IPS-NIHi11 (cell line): ENCODE measurements at regions not wholly inside any gene's neighbourhood (a gene's known extent, or its start where the extent isn't known, plus 50 kb on each side); places are given as distances from the start of the nearest gene placed in this dataset.

Experiments used
- DNase-seq: peaks from one replicate; pipeline ENCODE4 v3.0.0; 2012; ENCODE audit warnings: mixed read lengths, low spot score

DNA sequence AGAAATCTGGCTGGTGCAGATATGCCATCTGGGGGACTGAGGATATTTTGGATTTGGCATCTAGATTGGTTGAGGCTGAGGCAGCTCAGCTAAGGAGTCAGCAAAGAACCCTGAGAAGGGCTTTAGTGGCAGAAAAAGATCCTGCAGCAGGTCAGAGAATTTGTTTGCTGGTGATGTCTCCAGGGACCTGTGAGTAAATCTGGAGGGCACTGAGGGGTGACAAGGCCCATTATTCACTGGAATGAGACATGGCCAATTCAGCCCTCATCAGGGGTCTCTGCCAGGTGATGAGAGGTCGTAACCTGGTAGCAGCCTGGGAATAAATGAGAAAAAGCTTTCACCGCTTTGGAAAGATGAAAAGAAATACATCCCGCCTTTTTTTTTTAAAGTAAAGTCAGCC lies 118.3 kb upstream of the FBXL4 start:
- DNase-seq: no peak

DNA sequence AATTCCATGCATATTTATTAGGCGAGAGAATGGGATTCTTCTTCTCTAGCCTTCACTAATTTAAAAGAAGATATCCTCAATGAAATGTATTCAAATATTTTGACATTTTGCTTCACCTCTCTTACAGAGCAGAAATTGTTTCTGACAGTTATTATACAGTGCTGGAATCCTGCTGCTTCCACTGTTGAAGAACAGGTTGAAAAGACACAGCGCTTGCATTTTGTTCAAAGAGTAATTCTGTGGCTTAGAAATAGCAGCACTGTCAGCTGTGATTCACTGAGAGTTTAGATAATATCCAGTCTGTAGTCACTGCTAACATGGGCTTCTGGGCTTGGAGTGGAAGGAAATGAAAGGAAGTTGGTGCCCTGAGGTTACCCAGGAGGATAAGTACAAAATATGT lies 117.1 kb upstream of the FBXL4 start:
- no peak for DNase-seq

DNA sequence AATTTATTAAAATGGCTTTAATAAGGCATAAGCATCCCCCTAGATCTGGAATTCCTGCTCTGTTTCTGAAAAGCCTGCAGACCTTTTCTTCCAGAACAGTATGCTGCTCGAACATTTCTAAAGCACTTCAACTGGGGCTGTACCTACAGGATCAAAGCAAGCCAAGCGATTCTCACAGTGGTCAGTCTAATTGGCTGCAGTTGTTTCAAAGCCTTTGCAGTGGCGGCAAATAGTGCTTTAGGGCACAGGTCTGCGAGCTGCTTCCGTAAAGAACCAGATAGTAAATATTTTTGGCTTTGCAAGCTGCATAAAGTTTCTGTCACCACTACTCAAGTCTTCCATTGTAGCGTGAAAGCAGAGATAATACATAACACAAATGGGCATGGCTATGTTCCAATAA lies 88.9 kb upstream of the FBXL4 start:
- no peak for DNase-seq

DNA sequence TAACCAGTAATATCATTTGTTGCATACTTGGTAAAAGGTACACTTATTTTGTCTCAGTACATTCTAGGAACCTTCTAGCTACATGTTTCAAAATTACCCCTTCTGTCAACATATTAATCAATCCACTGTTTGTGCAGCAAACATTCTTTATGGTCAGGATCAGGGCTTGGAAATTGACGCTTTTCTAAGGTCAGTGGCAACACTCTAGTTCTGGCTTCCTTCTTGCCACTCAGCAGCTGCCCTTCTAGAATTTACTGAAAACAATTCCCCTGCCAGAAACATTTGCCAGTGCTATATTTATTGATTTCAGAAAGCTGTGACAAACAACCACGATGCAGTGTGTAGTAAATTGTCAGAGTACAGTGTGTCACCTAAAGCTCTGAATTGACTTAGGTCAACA lies 84.7 kb upstream of the FBXL4 start:
- DNase-seq: no peak

DNA sequence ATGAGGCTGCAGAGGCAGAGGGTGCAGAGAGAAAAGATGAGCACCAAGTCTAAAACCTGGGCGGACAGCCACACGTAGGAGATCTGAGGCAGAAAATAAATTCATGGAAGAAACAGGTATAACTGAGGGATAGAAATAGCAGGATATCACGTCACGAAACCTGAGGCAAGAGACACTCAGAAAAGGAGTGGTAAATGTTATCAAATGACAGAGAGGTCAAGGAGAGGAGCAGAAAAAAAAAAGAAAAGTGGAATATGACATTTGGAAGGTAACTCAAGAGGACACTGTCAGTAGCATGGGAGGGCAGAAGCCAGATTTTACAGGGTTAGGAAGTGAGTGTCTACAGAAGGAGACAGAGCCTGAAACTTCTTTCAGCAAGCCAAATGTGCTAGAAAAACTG lies 84.2 kb upstream of the FBXL4 start:
- DNase-seq: no peak

DNA sequence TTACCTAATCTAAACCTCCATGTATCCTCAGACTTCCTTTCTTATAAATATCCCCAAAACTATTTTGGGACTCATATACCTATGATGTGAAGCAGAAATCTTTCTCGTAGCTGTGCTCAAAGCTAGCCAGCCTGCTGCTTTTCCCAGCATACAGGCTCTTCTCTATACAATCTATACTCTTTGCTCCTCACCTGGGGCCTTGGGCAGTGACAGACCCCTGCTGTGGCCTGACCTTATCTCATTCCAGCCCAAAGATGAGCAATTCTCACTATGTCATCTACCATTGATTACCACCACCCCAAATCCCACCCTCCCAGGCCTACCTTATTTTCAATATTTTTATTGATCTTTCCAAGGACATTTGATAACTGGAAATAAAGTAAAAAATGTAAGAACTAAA lies 83.2 kb upstream of the FBXL4 start:
- no peak for DNase-seq

DNA sequence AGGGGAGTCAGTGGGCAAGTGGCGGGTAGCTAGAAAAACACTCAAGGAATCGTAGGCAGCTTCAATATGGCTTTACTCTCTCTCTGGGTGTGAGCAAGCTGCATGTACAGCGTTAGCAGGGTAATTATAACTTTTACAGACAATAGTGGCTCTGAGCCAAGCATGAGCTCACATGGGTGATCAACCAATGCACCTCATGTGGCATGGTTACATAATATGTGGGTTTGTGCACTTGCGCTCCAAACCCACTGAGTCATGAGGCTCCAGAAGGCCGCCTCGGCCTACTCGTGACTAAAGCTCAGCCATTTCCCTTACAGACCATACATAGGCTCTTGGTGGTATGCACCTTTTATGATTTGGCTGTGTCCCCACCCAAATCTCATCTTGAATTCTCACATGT lies 78.4 kb upstream of the FBXL4 start:
- no peak for DNase-seq

DNA sequence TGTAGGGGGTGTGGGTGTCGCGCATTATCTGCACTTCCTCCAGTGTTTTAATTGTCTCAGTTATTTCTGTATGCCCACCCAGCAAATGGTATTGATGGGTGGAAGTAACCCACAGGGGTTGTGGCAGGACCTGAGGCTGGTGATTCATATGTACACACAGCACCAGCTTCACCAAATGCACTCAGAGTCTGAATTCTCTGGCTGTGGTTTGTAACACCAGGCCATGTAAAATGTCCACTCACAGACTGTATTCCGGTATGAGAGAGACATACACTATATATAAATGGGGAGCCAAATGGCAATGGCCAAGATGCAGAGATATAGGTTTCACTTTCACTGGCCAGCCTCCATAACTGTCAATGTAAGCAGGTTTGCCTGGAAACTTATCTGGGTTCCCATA lies 76.3 kb upstream of the FBXL4 start:
- DNase-seq: no peak

DNA sequence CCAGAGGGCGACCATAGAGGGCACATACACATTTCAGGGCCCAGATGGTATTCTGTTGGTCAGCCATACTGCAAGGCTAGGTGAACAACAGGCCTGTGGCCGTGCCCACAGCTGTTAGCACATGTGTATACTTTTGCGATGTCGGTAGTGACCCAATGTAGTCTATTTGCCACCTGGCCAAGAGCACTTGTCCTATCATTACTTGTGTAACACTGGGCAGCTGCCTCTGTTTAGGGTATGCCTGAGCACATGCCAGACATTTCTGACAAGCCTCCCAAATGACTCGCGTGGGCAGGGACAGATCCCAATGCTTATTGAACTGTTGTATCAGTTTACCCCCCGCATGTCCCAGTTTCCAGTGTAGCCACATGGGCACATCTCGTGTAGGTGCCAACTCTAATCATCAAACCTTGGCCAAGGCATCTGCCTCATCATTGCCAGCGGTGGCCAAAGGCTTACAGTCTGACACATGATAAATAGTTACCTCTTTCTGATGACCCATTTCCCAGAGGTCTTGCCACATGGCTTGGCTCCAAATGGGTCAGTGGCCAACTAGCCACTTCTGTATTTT lies 74.4 kb upstream of the FBXL4 start:
- no peak for DNase-seq

DNA sequence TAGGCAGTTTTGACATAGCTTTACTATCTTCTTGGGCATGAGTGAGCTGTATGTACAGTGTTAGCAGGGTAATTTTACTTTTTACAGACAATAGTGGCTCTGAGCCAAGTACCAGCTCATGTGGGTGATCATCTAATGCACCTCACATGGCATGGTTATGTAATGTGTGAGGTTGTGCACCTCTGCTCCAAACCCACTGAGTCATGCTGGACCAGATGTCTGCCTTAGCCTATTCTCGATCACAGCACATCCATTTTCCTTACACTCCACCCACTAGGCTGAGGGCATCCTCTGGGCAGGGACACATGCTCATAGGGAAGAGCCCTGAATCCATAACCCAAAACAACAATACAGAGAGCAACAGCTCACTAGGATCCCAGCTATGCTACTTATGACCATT lies 71.6 kb upstream of the FBXL4 start:
- no peak for DNase-seq

DNA sequence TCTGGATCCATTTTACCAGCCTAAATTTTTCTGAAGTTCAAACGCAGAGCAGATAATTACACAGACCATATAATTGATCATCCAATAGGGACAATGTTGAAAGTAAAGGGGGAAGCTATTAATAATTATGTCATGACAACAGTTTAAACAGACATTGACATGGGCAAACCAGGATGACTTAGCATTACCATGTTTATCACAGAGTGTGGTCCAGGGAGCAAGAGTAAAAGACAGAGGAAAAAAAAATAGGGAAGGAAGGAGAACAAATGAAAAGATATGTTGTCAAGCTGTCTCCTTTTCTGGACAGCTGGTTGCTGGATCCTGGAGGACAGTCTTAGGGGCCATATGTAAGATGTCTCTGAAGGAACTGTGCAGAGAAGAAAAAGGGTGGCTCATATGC lies 69.4 kb upstream of the FBXL4 start:
- no peak for DNase-seq

DNA sequence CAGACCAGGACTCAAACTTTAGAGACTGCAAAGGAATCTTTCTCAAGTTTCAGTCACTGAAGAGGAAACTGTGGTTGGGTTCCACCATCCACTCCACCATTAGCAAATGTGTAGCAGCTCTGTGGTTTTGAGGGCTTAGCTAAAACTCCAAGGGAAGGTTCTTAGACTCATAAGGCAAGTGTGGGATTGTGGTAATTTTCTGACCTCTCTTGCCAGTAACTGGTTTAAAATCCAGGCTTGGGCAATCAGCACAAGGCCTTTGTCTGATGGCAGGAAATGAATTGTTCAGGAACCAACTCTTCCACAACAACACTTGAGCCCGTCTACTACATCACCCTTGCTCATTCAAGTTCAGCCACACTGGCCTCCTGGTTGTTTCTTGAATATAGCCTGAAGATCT lies 68.6 kb upstream of the FBXL4 start:
- DNase-seq: no peak

DNA sequence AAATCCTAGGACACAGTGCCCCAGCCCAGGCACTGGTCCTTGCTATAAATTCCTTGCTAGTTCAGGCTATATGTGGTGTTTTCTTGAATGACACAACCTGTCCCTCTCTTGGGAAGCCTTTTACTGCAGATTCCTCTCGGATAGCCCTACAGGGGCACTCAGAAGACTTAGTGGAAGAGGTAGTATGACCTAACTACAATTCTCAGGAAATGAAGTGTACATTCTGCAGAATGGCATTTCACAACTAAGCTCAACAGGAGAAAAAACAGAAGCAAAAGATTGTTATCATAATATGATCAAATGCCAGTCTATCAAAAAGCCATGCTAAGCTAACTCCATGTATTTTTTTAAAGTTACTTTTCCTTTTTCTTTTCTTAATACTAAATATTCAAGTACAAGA lies 66.3 kb upstream of the FBXL4 start:
- no peak for DNase-seq

DNA sequence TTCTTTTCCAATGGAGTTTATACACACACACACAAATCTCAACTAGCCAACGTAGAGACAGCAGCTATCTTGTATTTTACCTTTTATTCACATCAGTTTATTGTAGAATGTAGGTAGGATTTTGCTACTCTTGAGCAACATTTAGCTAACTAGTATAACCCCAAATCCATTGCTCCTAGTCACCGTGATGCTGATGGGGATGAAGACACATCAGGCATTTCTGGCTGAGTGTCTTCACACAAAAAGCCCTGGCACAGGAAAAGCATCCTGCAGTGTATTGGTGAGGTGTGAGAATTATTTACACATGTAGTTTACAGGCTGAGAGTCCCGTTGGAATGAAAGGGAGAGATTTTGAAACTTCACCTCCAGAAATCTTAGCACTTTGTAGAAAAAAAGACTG lies 65.9 kb upstream of the FBXL4 start:
- no peak for DNase-seq

DNA sequence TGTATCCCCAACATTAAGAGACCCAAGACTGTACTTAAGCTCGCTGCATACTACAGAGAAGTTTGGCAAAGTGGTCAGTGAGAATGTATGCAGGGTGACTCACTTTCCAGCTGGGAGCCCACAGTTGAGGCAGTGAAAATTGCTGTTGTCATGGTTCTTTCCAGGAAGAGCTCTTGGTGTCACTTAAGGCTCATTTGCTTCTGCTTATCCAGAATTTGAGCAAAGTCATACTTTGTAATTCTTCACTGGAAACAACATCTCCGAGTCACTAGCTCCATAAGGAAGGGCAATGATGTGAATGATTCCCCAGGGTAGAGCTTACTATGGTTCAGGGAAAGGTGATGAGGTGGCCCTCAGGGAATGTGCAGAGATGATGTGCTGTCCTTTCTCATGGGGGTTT lies 65.4 kb upstream of the FBXL4 start:
- DNase-seq: no peak

DNA sequence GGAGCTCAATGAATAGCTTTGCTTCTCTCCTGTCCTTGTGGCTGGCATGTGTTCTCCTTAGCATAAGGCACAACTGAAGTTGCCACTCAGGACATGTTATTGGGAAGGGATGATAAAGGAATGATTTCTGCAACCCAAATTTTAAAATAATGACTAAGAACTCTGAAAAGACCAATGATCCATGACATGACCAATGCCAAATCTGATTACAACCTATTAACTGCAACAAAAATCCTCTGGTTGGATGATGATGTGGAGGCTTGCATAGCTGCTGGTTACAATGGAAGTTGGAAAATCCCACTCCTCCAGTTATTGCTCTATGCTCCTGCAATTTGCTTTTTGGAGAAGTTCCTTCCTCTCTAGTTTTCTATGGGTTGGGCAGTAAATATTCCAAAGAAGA lies 63.4 kb upstream of the FBXL4 start:
- DNase-seq: no peak

DNA sequence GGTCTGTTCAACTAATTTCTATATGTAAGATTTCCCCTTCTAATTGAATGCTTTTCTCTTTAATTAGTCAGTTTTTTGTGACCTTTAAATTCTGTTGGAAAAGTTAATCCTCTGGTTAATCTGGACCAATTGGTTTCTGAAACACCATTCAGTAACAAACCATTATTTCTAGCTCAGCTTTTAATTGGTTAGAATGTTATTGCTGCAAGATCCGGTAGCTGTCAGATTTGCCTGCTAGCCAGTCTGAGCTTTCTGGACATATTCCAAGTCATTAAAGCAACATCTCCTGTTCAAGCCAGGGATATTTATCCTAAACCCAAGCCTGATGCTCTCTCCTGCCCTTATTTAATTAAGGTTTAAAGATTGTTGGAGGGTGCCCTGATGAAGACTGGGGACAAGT lies 55.1 kb upstream of the FBXL4 start:
- no peak for DNase-seq

DNA sequence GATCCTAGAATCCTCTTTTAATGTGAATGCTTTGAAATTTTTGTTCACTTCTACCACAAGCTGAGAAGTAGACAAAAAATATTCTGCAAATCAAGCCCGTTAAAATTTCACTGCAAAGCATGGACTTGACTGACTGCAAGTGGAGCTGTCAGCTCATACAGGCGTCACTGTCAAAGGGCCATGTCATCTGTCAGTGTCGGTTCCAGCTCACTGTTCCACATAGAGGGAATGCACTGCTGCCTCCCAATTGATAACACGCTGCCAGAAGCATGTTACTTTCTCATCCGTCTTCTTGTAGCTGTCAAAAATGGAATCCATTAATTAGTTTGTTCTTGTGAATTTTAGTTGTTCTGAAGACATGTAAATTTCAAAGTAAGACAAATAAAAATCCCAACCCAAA lies 50.4 kb upstream of the FBXL4 start:
- no peak for DNase-seq
